NB4 (cell line): ENCODE measurements at regions not wholly inside any gene's neighbourhood (a gene's known extent, or its start where the extent isn't known, plus 50 kb on each side); places are given as distances from the start of the nearest gene placed in this dataset.

ENCODE experiments used
- DNase-seq: peaks from one replicate; pipeline ENCODE4 v3.0.0; 2010; ENCODE audit warnings: low read depth
- H3K4me3 ChIP-seq: one replicate; pipeline ENCODE4 v1.5.1; 2011; ENCODE audit warnings: mild to moderate bottlenecking, low read depth, low read length, moderate library complexity
- MYC ChIP-seq: IDR thresholded peaks from 2 replicates; pipeline ENCODE4 v1.6.1; 2011; ENCODE audit warnings: low read depth, low read length
- POLR2A ChIP-seq: IDR thresholded peaks from 2 replicates; pipeline ENCODE4 v1.6.1; 2011; ENCODE audit warnings: mild to moderate bottlenecking; ENCODE audit not compliant: insufficient read length; ENCODE audit errors: extremely low read depth
- TF ChIP-seq, protein P1 (sequence below): IDR thresholded peaks from one replicate; pipeline ENCODE4 v1.5.1; 2012; ENCODE audit warnings: low read depth, low read length
- TF ChIP-seq, protein P2 (sequence below): IDR thresholded peaks from 2 replicates; pipeline ENCODE4 v1.6.1; 2011; ENCODE audit warnings: low read depth, low read length

DNA sequence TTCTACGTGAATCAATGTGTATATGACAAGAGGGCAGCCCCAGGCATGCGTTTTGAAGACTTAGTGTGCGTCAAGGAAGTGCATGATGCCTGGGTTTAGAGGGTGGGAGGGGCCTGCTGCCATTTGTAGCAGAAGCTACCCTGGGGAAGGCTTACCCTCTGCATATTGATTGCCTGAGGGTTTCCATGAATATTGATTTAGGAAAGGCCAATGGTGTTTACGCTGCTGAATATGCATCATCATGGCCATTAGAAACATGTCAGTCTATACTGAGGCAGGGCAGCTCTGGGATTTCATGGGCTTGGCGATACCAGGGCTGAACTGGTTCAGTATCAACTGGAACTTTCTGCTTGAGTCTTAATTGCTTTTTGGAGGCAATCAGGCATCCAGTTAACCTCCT is 259.3 kb downstream of the DCDC2C start:
- TF ChIP-seq, protein P1, sequence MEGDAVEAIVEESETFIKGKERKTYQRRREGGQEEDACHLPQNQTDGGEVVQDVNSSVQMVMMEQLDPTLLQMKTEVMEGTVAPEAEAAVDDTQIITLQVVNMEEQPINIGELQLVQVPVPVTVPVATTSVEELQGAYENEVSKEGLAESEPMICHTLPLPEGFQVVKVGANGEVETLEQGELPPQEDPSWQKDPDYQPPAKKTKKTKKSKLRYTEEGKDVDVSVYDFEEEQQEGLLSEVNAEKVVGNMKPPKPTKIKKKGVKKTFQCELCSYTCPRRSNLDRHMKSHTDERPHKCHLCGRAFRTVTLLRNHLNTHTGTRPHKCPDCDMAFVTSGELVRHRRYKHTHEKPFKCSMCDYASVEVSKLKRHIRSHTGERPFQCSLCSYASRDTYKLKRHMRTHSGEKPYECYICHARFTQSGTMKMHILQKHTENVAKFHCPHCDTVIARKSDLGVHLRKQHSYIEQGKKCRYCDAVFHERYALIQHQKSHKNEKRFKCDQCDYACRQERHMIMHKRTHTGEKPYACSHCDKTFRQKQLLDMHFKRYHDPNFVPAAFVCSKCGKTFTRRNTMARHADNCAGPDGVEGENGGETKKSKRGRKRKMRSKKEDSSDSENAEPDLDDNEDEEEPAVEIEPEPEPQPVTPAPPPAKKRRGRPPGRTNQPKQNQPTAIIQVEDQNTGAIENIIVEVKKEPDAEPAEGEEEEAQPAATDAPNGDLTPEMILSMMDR: no peak
- TF ChIP-seq MYC: no peak
- TF ChIP-seq, protein P2, sequence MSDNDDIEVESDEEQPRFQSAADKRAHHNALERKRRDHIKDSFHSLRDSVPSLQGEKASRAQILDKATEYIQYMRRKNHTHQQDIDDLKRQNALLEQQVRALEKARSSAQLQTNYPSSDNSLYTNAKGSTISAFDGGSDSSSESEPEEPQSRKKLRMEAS: no peak
- no peak for TF ChIP-seq POLR2A
- H3K4me3 ChIP-seq: no peak overlapping the region
- no peak for DNase-seq

DNA sequence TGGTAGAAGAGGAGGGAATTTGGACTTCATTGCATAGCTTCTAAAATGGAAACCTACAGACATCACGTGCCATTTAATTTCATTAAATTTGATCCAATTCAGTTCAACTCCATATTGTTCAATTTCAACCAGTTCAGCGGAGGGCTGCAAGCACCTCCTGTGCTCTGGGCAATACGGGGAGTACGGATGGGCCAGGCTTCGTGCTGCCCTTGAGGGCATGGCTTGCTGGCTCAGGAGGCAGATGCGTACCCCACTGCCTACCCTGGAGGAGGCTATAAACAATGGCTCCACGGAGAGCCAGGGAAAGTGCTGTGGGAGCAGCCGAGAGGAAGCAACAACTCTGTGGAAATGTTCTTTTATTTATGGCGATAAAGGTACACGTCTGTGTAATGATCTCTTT is 261.8 kb downstream of the DCDC2C start:
- no peak overlapping the region for H3K4me3 ChIP-seq
- no peak for TF ChIP-seq MYC
- TF ChIP-seq, protein P1: no peak
- no peak for TF ChIP-seq POLR2A
- TF ChIP-seq, protein P2: no peak
- DNase-seq: no peak

DNA sequence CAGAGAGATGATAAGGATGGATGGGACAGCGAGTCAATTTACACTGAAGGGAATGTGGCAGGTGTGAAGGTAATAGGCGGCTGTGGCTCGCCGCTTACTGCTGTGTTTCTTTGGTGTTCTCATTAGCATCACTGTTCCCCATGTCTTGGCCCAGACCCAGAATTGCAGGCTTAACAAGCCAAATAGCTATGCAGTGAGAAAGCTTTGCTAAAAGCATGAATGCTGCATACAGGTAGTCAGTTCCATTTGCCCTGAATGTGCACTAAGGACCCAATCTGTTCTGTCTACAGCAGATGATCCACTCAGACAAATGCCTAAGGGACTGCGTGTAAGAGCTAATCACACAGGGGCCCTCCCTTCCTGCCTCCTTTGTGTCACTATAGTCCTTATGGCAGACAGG is 262.6 kb downstream of the DCDC2C start:
- no peak for DNase-seq
- no peak overlapping the region for H3K4me3 ChIP-seq
- TF ChIP-seq, protein P2: no peak
- TF ChIP-seq, protein P1: no peak
- TF ChIP-seq POLR2A (no peak), MYC (no peak)

DNA sequence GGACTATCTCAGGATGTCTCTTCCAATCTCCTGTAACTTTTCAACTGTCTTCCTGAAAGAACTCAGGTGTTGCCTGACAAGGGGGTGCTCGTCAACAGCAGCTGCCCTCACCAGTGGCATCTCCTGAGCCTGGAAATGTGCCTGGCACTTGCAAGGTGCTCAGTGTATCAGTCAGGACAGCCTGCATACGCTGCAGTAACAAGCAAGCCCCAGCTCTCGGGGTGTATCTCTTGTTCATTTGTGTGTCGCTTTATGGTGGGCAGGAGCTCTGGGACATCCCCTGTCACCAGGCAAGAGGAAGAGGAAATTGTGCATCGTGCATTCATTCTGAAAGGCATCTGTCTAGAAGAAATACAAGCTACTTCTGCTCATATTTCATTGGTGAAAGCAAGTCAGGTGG is 263.1 kb downstream of the DCDC2C start:
- no peak overlapping the region for H3K4me3 ChIP-seq
- TF ChIP-seq, protein P2: no peak
- no peak for TF ChIP-seq MYC
- TF ChIP-seq, protein P1: no peak
- no peak for TF ChIP-seq POLR2A
- DNase-seq: no peak

DNA sequence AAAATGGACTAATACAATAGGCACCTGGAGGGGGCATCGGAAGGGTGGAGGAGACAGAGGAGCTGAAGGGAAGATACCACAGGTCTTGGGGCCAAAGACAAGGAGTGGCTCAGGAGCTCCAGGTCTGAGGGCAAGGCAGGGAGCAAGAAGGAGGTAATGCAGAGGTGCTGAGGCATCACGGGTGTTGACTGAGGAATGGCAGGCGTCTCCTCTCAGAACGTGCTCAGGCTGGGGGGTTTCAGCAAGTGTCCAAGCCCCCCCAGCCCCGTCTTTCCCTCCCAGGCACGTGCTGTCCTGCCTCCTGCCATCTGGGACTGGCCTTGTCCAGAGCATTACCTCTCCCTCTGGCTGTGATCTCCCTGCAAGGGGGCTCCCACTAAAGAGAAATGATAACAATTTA is 265.4 kb downstream of the DCDC2C start:
- TF ChIP-seq MYC: no peak
- TF ChIP-seq, protein P2: no peak
- TF ChIP-seq POLR2A: no peak
- TF ChIP-seq, protein P1: no peak
- H3K4me3 ChIP-seq: no peak overlapping the region
- no peak for DNase-seq
